ENCODE measurements at regions not wholly inside any gene's neighbourhood (a gene's known extent, or its start where the extent isn't known, plus 50 kb on each side); places are given as distances from the start of the nearest gene placed in this dataset.

DNA sequence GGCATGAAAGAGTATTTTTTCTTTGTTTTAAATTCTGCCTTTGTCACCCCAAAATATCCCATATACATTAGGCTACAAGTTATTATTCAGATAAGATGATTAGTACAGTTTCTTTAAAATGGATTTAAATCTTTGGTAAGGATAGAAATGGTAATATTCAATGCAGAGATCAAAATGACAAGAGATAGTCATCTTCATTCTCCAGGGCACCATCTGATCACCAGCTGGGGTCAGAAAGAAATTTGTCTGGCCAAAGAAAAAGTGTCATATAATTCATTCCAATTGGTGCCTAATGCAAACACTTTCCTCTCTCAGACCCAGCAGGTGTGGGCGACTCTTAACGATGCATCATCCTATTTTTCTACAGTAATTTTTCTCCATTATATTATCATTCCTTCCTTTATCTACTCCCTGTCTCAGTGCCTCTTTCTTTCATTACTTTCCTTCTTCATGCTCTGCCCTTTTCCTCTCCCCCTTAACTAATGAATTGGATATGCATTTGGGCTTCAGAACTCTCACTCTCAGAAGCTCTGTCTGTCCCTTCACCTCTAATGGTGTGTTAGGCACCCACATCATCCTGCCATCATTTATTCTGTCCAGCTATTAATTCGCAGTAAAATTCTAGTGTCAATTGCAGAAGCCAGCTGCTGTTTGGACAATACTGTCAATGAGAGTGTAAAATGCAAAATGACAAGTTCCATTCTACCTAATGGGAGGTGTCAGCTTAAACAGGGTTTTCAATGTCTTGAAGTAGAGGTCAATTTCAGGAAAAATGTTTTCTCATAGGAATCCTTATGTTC is 570.5 kb downstream of the TDRD15 start:
- Histone ChIP-seq H3K4me3 (ENCODE audit: low read depth, low read length) (no peak overlapping the region), H3K4me1 (peaks cover 6% of the 10 kb centered on the region; the same call in 1 of the 2 replicates), H3K27me3 (no peaks in the 10 kb centered on the region), H3K9me3 (no peaks in the 10 kb centered on the region), H3K36me3 (no peaks in the 10 kb centered on the region)
- DNase-seq: no peak
- TF ChIP-seq, protein P1, sequence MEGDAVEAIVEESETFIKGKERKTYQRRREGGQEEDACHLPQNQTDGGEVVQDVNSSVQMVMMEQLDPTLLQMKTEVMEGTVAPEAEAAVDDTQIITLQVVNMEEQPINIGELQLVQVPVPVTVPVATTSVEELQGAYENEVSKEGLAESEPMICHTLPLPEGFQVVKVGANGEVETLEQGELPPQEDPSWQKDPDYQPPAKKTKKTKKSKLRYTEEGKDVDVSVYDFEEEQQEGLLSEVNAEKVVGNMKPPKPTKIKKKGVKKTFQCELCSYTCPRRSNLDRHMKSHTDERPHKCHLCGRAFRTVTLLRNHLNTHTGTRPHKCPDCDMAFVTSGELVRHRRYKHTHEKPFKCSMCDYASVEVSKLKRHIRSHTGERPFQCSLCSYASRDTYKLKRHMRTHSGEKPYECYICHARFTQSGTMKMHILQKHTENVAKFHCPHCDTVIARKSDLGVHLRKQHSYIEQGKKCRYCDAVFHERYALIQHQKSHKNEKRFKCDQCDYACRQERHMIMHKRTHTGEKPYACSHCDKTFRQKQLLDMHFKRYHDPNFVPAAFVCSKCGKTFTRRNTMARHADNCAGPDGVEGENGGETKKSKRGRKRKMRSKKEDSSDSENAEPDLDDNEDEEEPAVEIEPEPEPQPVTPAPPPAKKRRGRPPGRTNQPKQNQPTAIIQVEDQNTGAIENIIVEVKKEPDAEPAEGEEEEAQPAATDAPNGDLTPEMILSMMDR (IDR thresholded peaks at IDR 0.05; ENCODE audit: low read depth, low read length): no peak

DNA sequence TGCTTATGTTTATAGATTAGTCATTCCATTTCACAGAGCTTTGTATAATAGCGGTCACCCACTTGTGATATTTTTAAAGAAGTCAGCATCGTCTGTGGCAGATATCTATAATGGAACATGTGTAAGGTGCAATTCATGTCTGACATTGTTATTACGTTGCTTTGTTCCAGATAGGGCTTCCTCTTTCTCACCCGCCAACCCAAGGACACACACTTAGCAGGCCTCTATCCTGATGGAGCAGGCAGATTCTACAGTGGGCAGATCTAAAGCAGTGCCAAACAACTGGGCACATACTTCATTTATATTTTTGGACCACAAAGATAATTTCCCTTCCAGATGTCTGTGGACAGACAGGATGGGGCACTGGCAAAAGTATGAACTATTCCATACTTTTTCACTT is 573.1 kb downstream of the TDRD15 start:
- H3K9me3 ChIP-seq: no peaks in the 10 kb centered on the region
- H3K27me3 ChIP-seq: no peaks in the 10 kb centered on the region
- no peak overlapping the region for H3K4me3 ChIP-seq (ENCODE audit: low read depth, low read length)
- TF ChIP-seq, protein P1 (IDR thresholded peaks at IDR 0.05; ENCODE audit: low read depth, low read length): no peak
- H3K36me3 ChIP-seq: no peaks in the 10 kb centered on the region
- DNase-seq: no peak
- H3K4me1 ChIP-seq: peaks cover 6% of the 10 kb centered on the region; the same call in 1 of the 2 replicates

DNA sequence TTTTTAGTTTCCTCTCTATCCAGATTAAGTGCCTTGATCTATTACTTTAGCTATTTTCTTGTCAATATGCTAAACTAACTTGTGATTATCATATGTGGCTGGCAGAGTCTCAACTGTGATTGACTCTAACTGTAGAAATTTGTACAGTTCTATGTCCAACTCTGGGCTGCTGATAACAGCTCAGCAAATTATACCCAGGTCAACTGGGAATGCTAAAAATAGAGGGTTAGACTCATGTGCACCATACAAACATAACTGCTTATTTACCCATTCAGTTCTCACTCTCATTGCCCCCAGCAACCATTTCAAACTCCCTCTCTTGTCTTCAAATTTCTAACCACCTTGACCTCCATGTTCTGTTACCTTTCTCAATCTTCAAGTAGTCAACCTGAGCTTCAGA is 576.9 kb downstream of the TDRD15 start:
- no peaks in the 10 kb centered on the region for H3K36me3 ChIP-seq
- H3K27me3 ChIP-seq: no peaks in the 10 kb centered on the region
- H3K9me3 ChIP-seq: no peaks in the 10 kb centered on the region
- H3K4me3 ChIP-seq (ENCODE audit: low read depth, low read length): no peak overlapping the region
- H3K4me1 ChIP-seq: no peaks in the 10 kb centered on the region
- no peak for DNase-seq
- TF ChIP-seq, protein P1 (IDR thresholded peaks at IDR 0.05; ENCODE audit: low read depth, low read length): no peak

DNA sequence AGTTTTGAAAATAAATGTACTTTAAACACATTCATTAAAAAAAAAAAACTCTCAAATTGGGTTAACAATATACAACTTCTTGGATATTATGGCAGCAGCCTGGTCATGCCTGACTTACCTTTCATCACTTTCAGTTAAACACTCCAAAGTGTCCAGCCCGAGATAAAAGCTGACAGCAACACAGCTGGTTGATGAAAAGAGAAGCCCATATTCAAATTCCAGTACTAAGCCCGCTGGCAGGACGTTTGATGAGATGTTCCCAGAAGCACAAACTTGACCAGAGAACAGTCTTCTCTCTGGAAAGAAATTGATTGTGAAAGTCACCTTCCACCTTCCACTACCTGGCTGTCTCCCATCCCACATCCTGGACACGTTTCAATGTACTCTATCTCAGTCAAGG is 586.3 kb downstream of the TDRD15 start:
- Histone ChIP-seq H3K36me3 (no peaks in the 10 kb centered on the region), H3K9me3 (no peaks in the 10 kb centered on the region), H3K4me1 (no peaks in the 10 kb centered on the region), H3K27me3 (no peaks in the 10 kb centered on the region), H3K4me3 (ENCODE audit: low read depth, low read length) (no peak overlapping the region)
- TF ChIP-seq, protein P1 (IDR thresholded peaks at IDR 0.05; ENCODE audit: low read depth, low read length): no peak
- DNase-seq: no peak

DNA sequence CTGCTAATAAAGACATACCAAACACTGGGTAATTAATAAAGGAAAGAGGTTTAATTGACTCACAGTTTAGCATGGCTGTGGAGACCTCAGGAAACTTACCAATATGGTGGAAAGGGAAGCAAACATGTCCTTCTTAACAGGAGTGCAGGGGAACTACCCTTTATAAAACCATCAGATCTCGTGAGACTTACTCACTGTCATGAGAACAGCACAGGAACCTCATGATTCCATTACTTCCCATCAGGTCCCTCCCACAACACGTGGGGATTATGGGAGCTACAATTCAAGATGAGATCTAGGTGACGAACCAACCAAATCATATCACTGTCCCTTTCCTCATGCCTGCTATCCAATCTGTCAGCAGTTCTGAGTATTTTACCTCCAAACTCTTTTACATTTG is 586.7 kb downstream of the TDRD15 start:
- no peaks in the 10 kb centered on the region for H3K36me3 ChIP-seq
- DNase-seq: no peak
- H3K9me3 ChIP-seq: no peaks in the 10 kb centered on the region
- H3K4me3 ChIP-seq (ENCODE audit: low read depth, low read length): no peak overlapping the region
- no peaks in the 10 kb centered on the region for H3K27me3 ChIP-seq
- TF ChIP-seq, protein P1 (IDR thresholded peaks at IDR 0.05; ENCODE audit: low read depth, low read length): no peak
- H3K4me1 ChIP-seq: no peaks in the 10 kb centered on the region

DNA sequence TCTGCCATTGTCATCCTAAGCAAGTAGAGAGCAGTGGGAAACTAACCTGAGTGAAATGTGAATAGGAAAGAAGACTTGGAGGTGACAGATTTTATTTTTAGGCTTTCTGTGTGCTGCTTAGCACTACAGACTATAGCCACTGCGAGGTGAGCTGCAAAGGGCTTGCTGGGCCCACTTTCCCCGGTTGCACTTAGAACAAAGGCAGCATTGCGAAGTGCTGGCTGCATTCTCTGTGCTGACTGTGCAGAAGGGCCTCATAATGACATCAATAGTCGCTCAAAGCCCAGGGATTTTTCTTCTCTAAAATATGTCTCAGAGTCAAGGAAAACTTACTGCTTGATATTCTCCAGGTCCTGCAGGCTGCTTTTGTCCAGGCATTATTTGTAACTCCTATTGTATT is 592.1 kb downstream of the TDRD15 start:
- DNase-seq: no peak
- no peak overlapping the region for H3K4me3 ChIP-seq (ENCODE audit: low read depth, low read length)
- H3K4me1 ChIP-seq: no peaks in the 10 kb centered on the region
- H3K9me3 ChIP-seq: no peaks in the 10 kb centered on the region
- H3K27me3 ChIP-seq: no peaks in the 10 kb centered on the region
- H3K36me3 ChIP-seq: no peaks in the 10 kb centered on the region
- TF ChIP-seq, protein P1 (IDR thresholded peaks at IDR 0.05; ENCODE audit: low read depth, low read length): no peak

All from BE2C (cell line).